ENCODE measurements at regions not wholly inside any gene's neighbourhood (a gene's known extent, or its start where the extent isn't known, plus 50 kb on each side); places are given as distances from the start of the nearest gene placed in this dataset.

DNA sequence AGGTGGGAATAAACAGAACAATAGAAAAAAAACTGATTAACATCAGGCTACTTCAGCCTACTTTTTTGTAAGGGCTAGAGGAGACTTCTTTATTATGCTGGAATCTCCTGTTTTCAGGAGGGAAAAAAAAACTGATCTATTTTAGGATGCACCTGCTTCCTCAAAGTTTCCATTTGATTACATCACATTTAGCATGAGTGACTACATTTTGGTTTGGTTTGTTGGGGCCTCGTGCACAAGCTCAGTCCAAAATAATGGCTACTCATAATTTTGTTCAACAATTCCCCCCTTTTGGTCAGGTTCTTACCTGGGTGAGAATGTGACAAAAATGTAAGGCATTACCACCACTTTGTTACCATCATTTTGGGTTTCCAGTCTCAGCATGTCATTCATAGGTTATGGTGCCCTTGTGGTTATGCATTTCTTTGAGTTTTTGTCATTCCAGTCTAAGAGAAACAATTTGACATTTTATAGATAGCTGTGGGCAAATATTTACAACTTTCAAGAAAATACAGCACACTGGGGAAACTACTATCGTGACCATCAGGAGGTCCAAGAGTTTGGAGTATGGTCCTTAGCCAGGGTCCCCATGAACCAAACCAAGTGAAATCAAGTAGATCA is 93.6 kb upstream of the ATP11B start:
- H3K4me3 ChIP-seq (ENCODE audit: low read depth, low read length): no peak overlapping the region
- in situ Hi-C loops (cut with HindIII; ENCODE audit: low pct_ligation_motif_present, low sequenced_read_pairs): no loop called here
- no peaks in the 10 kb centered on the region for H3K36me3 ChIP-seq (replicated peaks)
- TF ChIP-seq, protein P1, sequence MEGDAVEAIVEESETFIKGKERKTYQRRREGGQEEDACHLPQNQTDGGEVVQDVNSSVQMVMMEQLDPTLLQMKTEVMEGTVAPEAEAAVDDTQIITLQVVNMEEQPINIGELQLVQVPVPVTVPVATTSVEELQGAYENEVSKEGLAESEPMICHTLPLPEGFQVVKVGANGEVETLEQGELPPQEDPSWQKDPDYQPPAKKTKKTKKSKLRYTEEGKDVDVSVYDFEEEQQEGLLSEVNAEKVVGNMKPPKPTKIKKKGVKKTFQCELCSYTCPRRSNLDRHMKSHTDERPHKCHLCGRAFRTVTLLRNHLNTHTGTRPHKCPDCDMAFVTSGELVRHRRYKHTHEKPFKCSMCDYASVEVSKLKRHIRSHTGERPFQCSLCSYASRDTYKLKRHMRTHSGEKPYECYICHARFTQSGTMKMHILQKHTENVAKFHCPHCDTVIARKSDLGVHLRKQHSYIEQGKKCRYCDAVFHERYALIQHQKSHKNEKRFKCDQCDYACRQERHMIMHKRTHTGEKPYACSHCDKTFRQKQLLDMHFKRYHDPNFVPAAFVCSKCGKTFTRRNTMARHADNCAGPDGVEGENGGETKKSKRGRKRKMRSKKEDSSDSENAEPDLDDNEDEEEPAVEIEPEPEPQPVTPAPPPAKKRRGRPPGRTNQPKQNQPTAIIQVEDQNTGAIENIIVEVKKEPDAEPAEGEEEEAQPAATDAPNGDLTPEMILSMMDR (IDR thresholded peaks at IDR 0.05; ENCODE audit: low read depth, low read length, missing control alignments): no peak
- H3K27me3 ChIP-seq (replicated peaks): no peaks in the 10 kb centered on the region
- no peak for DNase-seq
- H3K27ac ChIP-seq: no peak overlapping the region

DNA sequence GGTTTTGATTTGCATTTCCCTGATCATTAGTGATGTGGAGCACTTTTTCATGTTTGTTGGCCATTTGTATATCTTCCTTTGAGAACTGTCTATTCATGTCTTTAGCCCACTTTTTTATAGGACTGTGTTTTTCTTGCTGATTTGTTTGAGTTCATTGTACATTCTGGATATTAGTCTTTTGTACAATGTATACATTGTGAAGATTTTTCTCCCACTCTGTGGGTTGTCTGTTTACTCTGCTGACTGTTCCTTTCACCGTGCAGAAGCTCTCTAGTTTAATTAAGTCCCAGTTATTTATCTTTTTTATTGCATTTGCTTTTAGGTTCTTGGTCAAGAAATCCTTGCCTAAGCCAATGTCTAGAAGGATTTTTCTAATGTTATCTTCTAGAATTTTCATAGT is 91.1 kb upstream of the ATP11B start:
- H3K27me3 ChIP-seq (replicated peaks): no peaks in the 10 kb centered on the region
- no peaks in the 10 kb centered on the region for H3K36me3 ChIP-seq (replicated peaks)
- DNase-seq: no peak
- no peak overlapping the region for H3K27ac ChIP-seq
- in situ Hi-C loops (cut with HindIII; ENCODE audit: low pct_ligation_motif_present, low sequenced_read_pairs): no loop called here
- no peak overlapping the region for H3K4me3 ChIP-seq (ENCODE audit: low read depth, low read length)
- TF ChIP-seq, protein P1 (IDR thresholded peaks at IDR 0.05; ENCODE audit: low read depth, low read length, missing control alignments): no peak

DNA sequence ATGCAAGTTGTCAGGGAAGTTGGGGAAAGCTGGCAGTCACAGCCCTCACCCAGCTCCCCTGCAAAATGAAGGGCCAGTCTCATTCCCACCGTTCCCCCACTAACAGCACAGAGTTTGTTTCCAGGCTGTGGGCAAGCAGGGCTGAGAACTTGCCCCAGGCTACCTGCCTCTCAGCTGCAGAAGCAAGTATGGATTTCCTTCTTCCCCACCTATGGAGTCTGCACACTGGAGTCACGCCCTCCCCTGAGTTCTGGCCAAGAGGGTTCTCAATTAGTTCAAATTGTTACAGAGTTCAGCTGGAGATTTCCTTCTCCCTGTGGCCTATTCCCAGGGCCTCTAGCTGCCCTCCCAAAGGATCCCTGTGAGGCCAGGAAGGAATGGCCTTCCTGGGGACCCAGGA is 90.1 kb upstream of the ATP11B start:
- Histone ChIP-seq H3K36me3 (replicated peaks) (no peaks in the 10 kb centered on the region), H3K4me3 (ENCODE audit: low read depth, low read length) (no peak overlapping the region), H3K27me3 (replicated peaks) (no peaks in the 10 kb centered on the region), H3K27ac (no peak overlapping the region)
- TF ChIP-seq, protein P1 (IDR thresholded peaks at IDR 0.05; ENCODE audit: low read depth, low read length, missing control alignments): no peak
- no peak for DNase-seq
- in situ Hi-C loops (cut with HindIII; ENCODE audit: low pct_ligation_motif_present, low sequenced_read_pairs): no loop called here

DNA sequence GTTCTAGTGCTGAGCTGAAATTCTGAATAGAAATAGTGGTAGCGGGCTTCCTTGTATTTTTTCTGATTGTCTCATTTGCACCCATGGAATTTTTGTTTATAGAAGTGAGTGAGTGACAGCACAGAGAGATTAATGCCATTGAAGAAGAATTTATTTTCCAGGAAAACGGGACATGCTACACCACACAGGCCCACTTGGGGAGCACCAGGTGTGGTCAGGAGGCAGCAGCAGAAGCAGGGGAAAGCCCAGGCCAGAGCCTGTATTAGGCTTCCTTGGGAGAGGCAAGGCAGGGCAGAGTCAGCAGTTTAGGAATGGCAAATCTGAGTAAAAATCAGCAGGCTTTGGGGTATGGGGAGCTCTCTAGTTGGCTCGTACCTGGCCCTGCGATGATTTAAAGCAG is 88.4 kb upstream of the ATP11B start:
- no peak overlapping the region for H3K4me3 ChIP-seq (ENCODE audit: low read depth, low read length)
- no peak overlapping the region for H3K27ac ChIP-seq
- no peak for DNase-seq
- in situ Hi-C loops (cut with HindIII; ENCODE audit: low pct_ligation_motif_present, low sequenced_read_pairs): no loop called here
- TF ChIP-seq, protein P1 (IDR thresholded peaks at IDR 0.05; ENCODE audit: low read depth, low read length, missing control alignments): peak; percentile 12
- no peaks in the 10 kb centered on the region for H3K27me3 ChIP-seq (replicated peaks)
- no peaks in the 10 kb centered on the region for H3K36me3 ChIP-seq (replicated peaks)

DNA sequence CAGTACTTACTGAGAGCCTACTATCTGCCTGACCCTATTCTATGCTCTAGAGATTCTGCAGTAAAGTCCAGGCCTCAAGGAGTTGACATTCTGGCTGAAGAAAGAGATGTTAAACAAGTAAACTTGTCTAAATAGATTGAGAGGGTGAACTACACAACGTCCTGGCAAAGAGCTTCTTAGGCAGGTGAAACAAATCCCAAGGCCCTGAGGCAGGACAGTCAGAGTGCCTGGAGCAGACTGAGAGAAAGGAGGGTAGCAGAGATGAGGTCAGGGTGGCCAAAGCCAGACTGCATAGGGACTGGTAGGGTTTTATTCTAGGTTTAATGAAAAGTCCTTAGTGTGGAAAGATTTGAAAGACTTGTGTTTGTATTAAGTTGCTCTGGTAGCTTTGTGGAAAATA is 84.5 kb upstream of the ATP11B start:
- H3K27me3 ChIP-seq (replicated peaks): no peaks in the 10 kb centered on the region
- TF ChIP-seq, protein P1 (IDR thresholded peaks at IDR 0.05; ENCODE audit: low read depth, low read length, missing control alignments): no peak
- DNase-seq: no peak
- H3K27ac ChIP-seq: no peak overlapping the region
- in situ Hi-C loops (cut with HindIII; ENCODE audit: low pct_ligation_motif_present, low sequenced_read_pairs): no loop called here
- H3K4me3 ChIP-seq (ENCODE audit: low read depth, low read length): no peak overlapping the region
- no peaks in the 10 kb centered on the region for H3K36me3 ChIP-seq (replicated peaks)

DNA sequence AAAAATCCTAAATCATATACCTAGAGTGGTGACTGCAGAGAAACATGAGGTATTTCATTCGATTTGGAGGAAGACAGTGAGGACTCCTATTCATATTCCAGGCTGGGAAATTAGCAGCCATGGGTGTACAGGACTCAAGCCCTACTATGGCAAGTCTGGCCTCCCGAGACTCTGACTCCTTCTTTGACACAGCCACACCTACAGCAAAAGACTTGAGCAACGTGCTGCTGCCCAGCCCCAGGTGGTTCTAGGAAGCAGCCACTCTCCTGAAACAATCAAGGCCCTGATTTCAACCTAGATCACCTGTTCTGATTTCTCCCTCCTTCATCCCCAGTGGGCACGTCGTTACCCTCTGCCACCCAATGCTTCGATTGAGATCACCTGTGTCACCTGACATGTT is 84.0 kb upstream of the ATP11B start:
- Histone ChIP-seq H3K27me3 (replicated peaks) (no peaks in the 10 kb centered on the region), H3K27ac (no peak overlapping the region), H3K4me3 (ENCODE audit: low read depth, low read length) (no peak overlapping the region), H3K36me3 (replicated peaks) (no peaks in the 10 kb centered on the region)
- TF ChIP-seq, protein P1 (IDR thresholded peaks at IDR 0.05; ENCODE audit: low read depth, low read length, missing control alignments): no peak
- DNase-seq: no peak
- in situ Hi-C loops (cut with HindIII; ENCODE audit: low pct_ligation_motif_present, low sequenced_read_pairs): no loop called here
